HL-60 (cell line): ENCODE measurements at regions not wholly inside any gene's neighbourhood (a gene's known extent, or its start where the extent isn't known, plus 50 kb on each side); places are given as distances from the start of the nearest gene placed in this dataset.

Experiments
- DNase-seq, 2 experiments: peaks; one replicate each; pipeline ENCODE4 v3.0.0-alpha.2; 2010 to 2020; ENCODE audit warnings: low read depth in 1 of 2, low spot score in 1 of 2
- H3K27ac ChIP-seq: fragments of 250-450 bp; sonication (Bioruptor Pico); replicated peaks from 2 replicates; pipeline ENCODE4 v1.5.1; 2020; ENCODE audit warnings: mild to moderate bottlenecking, moderate library complexity
- H3K27me3 ChIP-seq: fragments of 250-450 bp; sonication (Bioruptor Pico); 2 replicates; pipeline ENCODE4 v1.5.1; 2021; ENCODE audit warnings: mild to moderate bottlenecking, moderate library complexity; ENCODE audit not compliant: insufficient read depth, poor library complexity, severe bottlenecking
- H3K4me3 ChIP-seq: replicated peaks from 2 replicates; pipeline ENCODE4 v1.5.1; 2011; ENCODE audit warnings: mild to moderate bottlenecking, control low read depth, low read length; ENCODE audit not compliant: insufficient read depth
- CTCF ChIP-seq: IDR thresholded peaks from one replicate; pipeline ENCODE4 v1.5.1; 2011; ENCODE audit warnings: low read length, control low read depth, inconsistent platforms; ENCODE audit not compliant: insufficient read depth
- GABPA ChIP-seq: IDR thresholded peaks from 2 replicates; pipeline ENCODE4 v1.6.1; 2012; ENCODE audit warnings: low read depth
- POLR2AphosphoS5 ChIP-seq: IDR thresholded peaks from 2 replicates; pipeline ENCODE4 v1.6.1; 2012; ENCODE audit warnings: low read depth
- REST ChIP-seq: IDR thresholded peaks from 2 replicates; pipeline ENCODE4 v1.6.1; 2012; ENCODE audit warnings: low read depth; ENCODE audit not compliant: insufficient replicate concordance
- SPI1 ChIP-seq: IDR thresholded peaks from 2 replicates; pipeline ENCODE4 v1.6.1; 2012; ENCODE audit warnings: low read depth, mild to moderate bottlenecking, borderline replicate concordance

- no peak for DNase-seq
- TF ChIP-seq CTCF: no peak
- no peak for TF ChIP-seq POLR2AphosphoS5
- no peak for TF ChIP-seq SPI1
- no peak for TF ChIP-seq REST
- no peak for TF ChIP-seq GABPA
- Histone ChIP-seq H3K4me3 (no peak overlapping the region), H3K27ac (no peak overlapping the region), H3K27me3 (no peaks in the 10 kb centered on the region)
Observed at GRCh38 chr1:222948079-222948478, 133.2 kb downstream of the DISP1 start.

- no peak overlapping the region for H3K4me3 ChIP-seq
- no peaks in the 10 kb centered on the region for H3K27me3 ChIP-seq
- no peak for DNase-seq
- TF ChIP-seq GABPA: no peak
- TF ChIP-seq SPI1: no peak
- no peak for TF ChIP-seq REST
- TF ChIP-seq POLR2AphosphoS5: no peak
- no peak for TF ChIP-seq CTCF
- H3K27ac ChIP-seq: no peak overlapping the region
Observed at GRCh38 chr1:222950892-222951291, 136.1 kb downstream of the DISP1 start.

- no peak for DNase-seq
- TF ChIP-seq REST: no peak
- TF ChIP-seq POLR2AphosphoS5: no peak
- TF ChIP-seq CTCF: no peak
- no peak overlapping the region for H3K4me3 ChIP-seq
- no peaks in the 10 kb centered on the region for H3K27me3 ChIP-seq
- no peak overlapping the region for H3K27ac ChIP-seq
Observed at GRCh38 chr1:222953585-222953984, 138.7 kb downstream of the DISP1 start.
